ENCODE measurements at regions not wholly inside any gene's neighbourhood (a gene's known extent, or its start where the extent isn't known, plus 50 kb on each side); places are given as distances from the start of the nearest gene placed in this dataset.

GRCh38 chr5:66517351-66517750, 78.8 kb upstream of the MAST4 start:
- Histone ChIP-seq H3K9ac (no peak overlapping the region), H3K4me2 (no peak overlapping the region), H3K36me3 (replicated peaks in 1 of 2; ENCODE audit: control insufficient read depth in 1 of 2, insufficient read depth in 2 of 2, low read length in 1 of 2) (no peaks in the 10 kb centered on the region), H3K27me3 (ENCODE audit: insufficient read depth) (no peaks in the 10 kb centered on the region), H3F3A (replicated peaks; ENCODE audit: insufficient read depth) (no peaks in the 10 kb centered on the region), H3K9me2 (no peaks in the 10 kb centered on the region), H2AFZ (ENCODE audit: low read depth) (no peak overlapping the region), H3K9me3 (peaks cover 12% of the 10 kb centered on the region; the same call in 1 of the 2 replicates), H3K4me1 (ENCODE audit: control insufficient read depth in 1 of 2, insufficient read depth in 2 of 2, low read depth in 1 of 2, low read length in 1 of 2) (no peaks in the 10 kb centered on the region), H3K4me3 (ENCODE audit: low read depth in 2 of 2, low read length in 1 of 2) (no peak overlapping the region), H4K20me1 (ENCODE audit: insufficient read depth) (no peaks in the 10 kb centered on the region), H3K79me2 (ENCODE audit: insufficient read depth) (no peaks in the 10 kb centered on the region), H3K27ac (ENCODE audit: low read depth in 2 of 2, low read length in 1 of 2) (no peak overlapping the region)
- WGBS (ENCODE audit: low lambda C conversion rate): 37% methylated on average over 2 of the region's 2 CpGs
- TF ChIP-seq ZBTB33 (IDR thresholded peaks at IDR 0.05; ENCODE audit: borderline replicate concordance, low read depth) (no peak), TAF1 (IDR thresholded peaks at IDR 0.05; ENCODE audit: borderline replicate concordance, low read depth, low read length) (no peak), GATA2 (CRISPR knock-in tag; IDR thresholded peaks at IDR 0.05) (no peak), GABPA (IDR thresholded peaks at IDR 0.05; ENCODE audit: low read depth) (no peak), NFIC (IDR thresholded peaks at IDR 0.05; ENCODE audit: borderline replicate concordance) (no peak), TCF12 (IDR thresholded peaks at IDR 0.05) (no peak), FOXJ3 (CRISPR knock-in tag; IDR thresholded peaks at IDR 0.05) (no peak), CHD2 (IDR thresholded peaks at IDR 0.05; ENCODE audit: low read length, partially characterized antibody) (no peak), SMC3 (IDR thresholded peaks at IDR 0.05; ENCODE audit: low read depth, low read length) (no peak)
- ChIA-PET CTCF (no interaction called here), POLR2A (no interaction called here)
- DNase-seq: no peak

GRCh38 chr5:66518052-66518451, 78.1 kb upstream of the MAST4 start:
- TF ChIP-seq MEF2A (IDR thresholded peaks at IDR 0.05; ENCODE audit: borderline replicate concordance, low read depth) (no peak), RFX5 (IDR thresholded peaks at IDR 0.05; ENCODE audit: low read length) (no peak), POLR2AphosphoS5 (IDR thresholded peaks at IDR 0.05; ENCODE audit: low read depth, low read length) (no peak), EZH2phosphoT487 (IDR thresholded peaks at IDR 0.05; ENCODE audit: borderline replicate concordance, low read depth) (no peak), REST (IDR thresholded peaks at IDR 0.05; ENCODE audit: low read depth, low read length) (no peak)
- Histone ChIP-seq H3K27me3 (ENCODE audit: insufficient read depth) (no peaks in the 10 kb centered on the region), H3K36me3 (replicated peaks in 1 of 2; ENCODE audit: control insufficient read depth in 1 of 2, insufficient read depth in 2 of 2, low read length in 1 of 2) (no peaks in the 10 kb centered on the region), H3K9me3 (peaks cover 12% of the 10 kb centered on the region; the same call in 1 of the 2 replicates), H3K9ac (no peak overlapping the region), H3K4me3 (ENCODE audit: low read depth in 2 of 2, low read length in 1 of 2) (no peak overlapping the region), H3K27ac (ENCODE audit: low read depth in 2 of 2, low read length in 1 of 2) (no peak overlapping the region), H4K20me1 (ENCODE audit: insufficient read depth) (no peaks in the 10 kb centered on the region), H3K79me2 (ENCODE audit: insufficient read depth) (no peaks in the 10 kb centered on the region), H3K4me2 (no peak overlapping the region), H3F3A (replicated peaks; ENCODE audit: insufficient read depth) (no peaks in the 10 kb centered on the region), H3K9me2 (no peaks in the 10 kb centered on the region), H2AFZ (ENCODE audit: low read depth) (no peak overlapping the region), H3K4me1 (ENCODE audit: control insufficient read depth in 1 of 2, insufficient read depth in 2 of 2, low read depth in 1 of 2, low read length in 1 of 2) (no peaks in the 10 kb centered on the region)
- 54% methylated on average over 3 of the region's 3 CpGs for WGBS (ENCODE audit: low lambda C conversion rate)
- ChIA-PET CTCF (no interaction called here), POLR2A (no interaction called here)
- no peak for DNase-seq
